GM13977 (cell line): ENCODE measurements at regions not wholly inside any gene's neighbourhood (a gene's known extent, or its start where the extent isn't known, plus 50 kb on each side); places are given as distances from the start of the nearest gene placed in this dataset.

ENCODE experiments used
- DNase-seq: peaks from one replicate; pipeline ENCODE4 v3.0.0; 2012; ENCODE audit warnings: low spot score
- CTCF ChIP-seq: IDR thresholded peaks from 2 replicates; pipeline ENCODE4 v1.5.1; 2012; ENCODE audit warnings: mild to moderate bottlenecking, control low read depth; ENCODE audit not compliant: insufficient read depth; ENCODE audit errors: extremely low read depth, missing control alignments
- in situ Hi-C: fragments of 300-500 bp; cut with MboI; formaldehyde crosslinking; loops from one replicate; pipeline ENCODE4 v1.12.0; 2022; ENCODE audit warnings: low sequenced_read_pairs, low pct_unique_long_range_greater_than_20kb, mixed read lengths, inconsistent platforms; ENCODE audit not compliant: unreplicated experiment

- no peak for DNase-seq
- TF ChIP-seq CTCF, result no peak
- in situ Hi-C loops, result no loop called here
These were observed 1074.4 kb downstream of the CDH9 start for GRCh38 chr5:25964009-25964372.

- DNase-seq, result no peak
- in situ Hi-C loops, result no loop called here
- TF ChIP-seq CTCF, result no peak
These were observed 1075.0 kb downstream of the CDH9 start for GRCh38 chr5:25963251-25964008.

GRCh38 chr5:25955337-25955736, 1083.0 kb downstream of the CDH9 start:
- DNase-seq, result no peak
- in situ Hi-C loops, result no loop called here
- TF ChIP-seq CTCF, result no peak

- TF ChIP-seq CTCF, result no peak
- DNase-seq, result no peak
- in situ Hi-C loops, result no loop called here
These were observed 1087.7 kb downstream of the CDH9 start for GRCh38 chr5:25950681-25951080.

- in situ Hi-C loops, result no loop called here
- TF ChIP-seq CTCF, result no peak
- no peak for DNase-seq
These were observed 1090.1 kb downstream of the CDH9 start for GRCh38 chr5:25948278-25948677.

- DNase-seq, result no peak
- in situ Hi-C loops, result no loop called here
- no peak for TF ChIP-seq CTCF
These were observed 1093.6 kb downstream of the CDH9 start for GRCh38 chr5:25944786-25945185.
